Stimulated activated CD4-positive, alpha-beta T cell treated with anti-CD3 and anti-CD28 coated beads, TNF-alpha, amount 100 ng/mL, for 4 hours (primary cell): ENCODE measurements at regions not wholly inside any gene's neighbourhood (a gene's known extent, or its start where the extent isn't known, plus 50 kb on each side); places are given as distances from the start of the nearest gene placed in this dataset.
"Not testable (repeated sequence)": the region's sequence is repeated elsewhere in the genome, so short reads cannot be mapped to it uniquely, and the experiment has no call there.

Experiments used
- DNase-seq, 3 experiments: peaks; one replicate each; pipeline ENCODE4 v3.0.0-alpha.2; 2020; ENCODE audit warnings: low read depth in 3 of 3

GRCh38 chr14:52124791-52125684, 56.2 kb upstream of the NID2 start:
- DNase-seq: no peak

GRCh38 chr14:52122163-52122562, 53.3 kb upstream of the NID2 start:
- not testable (repeated sequence) for DNase-seq

- no peak for DNase-seq
These were observed 52.6 kb upstream of the NID2 start for GRCh38 chr14:52121441-52121840.

GRCh38 chr14:52119030-52119429, 50.2 kb upstream of the NID2 start:
- DNase-seq: no peak
